HepG2 (cell line): ENCODE measurements at regions not wholly inside any gene's neighbourhood (a gene's known extent, or its start where the extent isn't known, plus 50 kb on each side); places are given as distances from the start of the nearest gene placed in this dataset.

Experiments used
- ATAC-seq: fragments of 200-7000 bp; cut with Tn5 transposase; 3 replicates; pipeline ENCODE4 v1.9.1; 2020; ENCODE audit warnings: mild to moderate bottlenecking, moderate library complexity
- BruUV-seq: library from RNA; stranded (reverse); fragments of 400-500 nt; replicated peaks from 2 replicates; lab custom pipeline; 2021; lab: Mats Ljungman, UMichigan
- CTCF ChIA-PET: fragments of 300-600 bp; formaldehyde crosslinking; extraction: SDS; loops from one replicate; lab custom pipeline; 2021; ENCODE audit warnings: low total read pairs, inconsistent platforms, low intra/inter-chr PET ratio; lab: Yijun Ruan, JAX
- POLR2A ChIA-PET: fragments of 350-600 bp; sonication (Branson Sonifier 250); formaldehyde crosslinking; loops from one replicate; lab custom pipeline; 2020; ENCODE audit warnings: antibody characterized with exemption, inconsistent platforms; lab: Yijun Ruan, JAX
- DNase-seq: peaks from one replicate; pipeline ENCODE4 v3.0.0-alpha.2; 2015; ENCODE audit warnings: low spot score
- FAIRE-seq: peaks from 3 replicates; lab custom pipeline; 2011; peaks lifted over from hg19 to GRCh38; lab: Jason Lieb, UNC
- H2AFZ ChIP-seq: one replicate; pipeline ENCODE4 v1.6.1; 2011; ENCODE audit warnings: low read length, inconsistent platforms
- H3K27ac ChIP-seq: fragments of 300-600 bp; 3 replicates; pipeline ENCODE4 v1.8.0; 2011; ENCODE audit warnings: mixed run types, mild to moderate bottlenecking, mixed read lengths, low read length, inconsistent platforms; ENCODE audit not compliant: insufficient read depth; ENCODE audit errors: extremely low read length
- H3K27me3 ChIP-seq, 2 experiments: fragments of 200-600 bp in 1 of 2; 2 replicates in 1 of 2; 3 replicates in 1 of 2; pipeline versions ENCODE4 v1.6.0 to v1.8.0; 2011; ENCODE audit warnings: low read length in 2 of 2, mild to moderate bottlenecking in 2 of 2, moderate library complexity in 2 of 2, inconsistent platforms in 1 of 2; ENCODE audit not compliant: insufficient read depth in 2 of 2, control insufficient read depth in 1 of 2
- H3K36me3 ChIP-seq, 2 experiments: fragments of 200-600 bp in 1 of 2; replicated peaks in 1 of 2; 2 replicates in 1 of 2; 3 replicates in 1 of 2; pipeline versions ENCODE4 v1.5.1 to v1.8.0; 2011; ENCODE audit warnings: low read length in 2 of 2, inconsistent platforms in 1 of 2; ENCODE audit not compliant: insufficient read depth in 2 of 2, control insufficient read depth in 1 of 2
- H3K4me1 ChIP-seq: 2 replicates; pipeline ENCODE4 v1.5.1; 2012; ENCODE audit warnings: low read length, inconsistent platforms; ENCODE audit not compliant: insufficient read depth
- H3K4me2 ChIP-seq: 2 replicates; pipeline ENCODE4 v1.6.0; 2011; ENCODE audit warnings: low read depth, low read length, inconsistent platforms
- H3K4me3 ChIP-seq, 3 experiments: fragments of 200-600 bp in 1 of 3; sonication (generic), shearing (Covaris generic) in 1 of 3; replicated peaks in 1 of 3; 2 replicates each; pipeline ENCODE4 v1.5.1; 2011 to 2016; ENCODE audit warnings: low read length in 3 of 3, inconsistent platforms in 2 of 3, low read depth in 2 of 3, mild to moderate bottlenecking in 2 of 3, control low read depth in 1 of 3, mixed read lengths in 1 of 3; ENCODE audit not compliant: insufficient read depth in 1 of 3
- H3K79me2 ChIP-seq: one replicate; pipeline ENCODE4 v1.6.1; 2011; ENCODE audit warnings: low read length, inconsistent platforms; ENCODE audit not compliant: insufficient read depth
- H3K9ac ChIP-seq: 2 replicates; pipeline ENCODE4 v1.6.0; 2011; ENCODE audit warnings: mild to moderate bottlenecking, low read depth, low read length, inconsistent platforms; ENCODE audit not compliant: insufficient read depth
- H3K9me3 ChIP-seq: 2 replicates; pipeline ENCODE4 v1.5.1; 2012; ENCODE audit warnings: mild to moderate bottlenecking, low read length
- H4K20me1 ChIP-seq: 2 replicates; pipeline ENCODE4 v1.6.0; 2011; ENCODE audit warnings: inconsistent platforms, mild to moderate bottlenecking, low read length, moderate library complexity; ENCODE audit not compliant: insufficient read depth
- FOXO1 ChIP-seq: sonication (generic); formaldehyde crosslinking; IDR thresholded peaks from 2 replicates; pipeline ENCODE4 v1.4.0; 2020; ENCODE audit warnings: missing genetic modification reagents
- HMGA1 ChIP-seq: sonication (generic); formaldehyde crosslinking; conservative IDR thresholded peaks from 2 replicates; pipeline ENCODE4 v1.4.0; 2020; ENCODE audit warnings: missing genetic modification reagents
- SNAPC4 ChIP-seq: sonication (generic); formaldehyde crosslinking; IDR thresholded peaks from 2 replicates; pipeline ENCODE4 v1.4.0; 2020; ENCODE audit warnings: mild to moderate bottlenecking, missing genetic modification reagents
- TGIF2 ChIP-seq: IDR thresholded peaks from 2 replicates; pipeline ENCODE4 v1.6.1; 2016; ENCODE audit warnings: control low read depth, missing compliant biosample characterization
- ZBTB49 ChIP-seq: sonication (generic); formaldehyde crosslinking; IDR thresholded peaks from 2 replicates; pipeline ENCODE4 v1.4.0; 2020; ENCODE audit warnings: missing genetic modification reagents, borderline replicate concordance
- ZNF256 ChIP-seq: sonication (generic); formaldehyde crosslinking; conservative IDR thresholded peaks from 2 replicates; pipeline ENCODE4 v1.4.0; 2020; ENCODE audit warnings: missing genetic modification reagents
- ZNF570 ChIP-seq: sonication (generic); formaldehyde crosslinking; IDR thresholded peaks from 2 replicates; pipeline ENCODE4 v1.4.0; 2020; ENCODE audit warnings: mild to moderate bottlenecking, missing genetic modification reagents, borderline replicate concordance
- ZNF687 ChIP-seq: sonication (generic); formaldehyde crosslinking; IDR thresholded peaks from 2 replicates; pipeline ENCODE4 v1.5.1; 2020; ENCODE audit warnings: mild to moderate bottlenecking, missing genetic modification reagents, moderate library complexity
- WGBS: methylation state at CpG from one replicate; pipeline ENCODE4 v1.1.6; 2017; ENCODE audit warnings: low lambda C conversion rate; 5-methylcytosine and 5-hydroxymethylcytosine counted together
- in situ Hi-C: cut with HindIII; loops from 2 replicates; pipeline ENCODE4 v1.10.0; 2017; ENCODE audit warnings: low pct_unique_long_range_greater_than_20kb; ENCODE audit not compliant: extremely low pct_ligation_motif_present
- intact Hi-C: fragments of 100-400 bp; cut with micrococcal nuclease; formaldehyde crosslinking; loops from one replicate; pipeline ENCODE4 v1.10.0; 2022; ENCODE audit not compliant: unreplicated experiment
- TF ChIP-seq, protein P1 (sequence below): sonication (generic); formaldehyde crosslinking; IDR thresholded peaks from 2 replicates; pipeline ENCODE4 v1.4.0; 2020; ENCODE audit warnings: missing genetic modification reagents, borderline replicate concordance

DNA sequence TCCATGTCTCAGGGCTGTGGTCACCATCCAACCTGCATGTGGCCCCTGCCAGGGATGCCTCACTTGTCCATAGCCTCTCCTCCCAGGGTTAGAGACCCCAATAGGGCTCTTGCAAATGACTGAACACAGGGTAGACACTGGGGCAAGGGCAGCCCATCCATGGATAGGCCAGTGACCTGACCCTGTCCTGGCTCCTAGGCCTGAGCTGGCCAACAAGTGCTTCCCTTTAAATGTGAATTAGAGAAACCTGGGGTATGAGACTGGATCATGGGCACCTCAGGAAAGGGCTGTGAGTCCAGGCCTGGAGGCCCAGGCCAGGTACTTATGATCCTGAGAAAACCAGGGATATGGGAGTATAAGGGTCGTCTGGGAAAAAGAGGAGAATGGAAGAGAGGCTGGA, 64.5 kb downstream of the COPS8 start:
- Histone ChIP-seq H2AFZ (no peak overlapping the region), H3K4me1 (no peaks in the 10 kb centered on the region), H3K4me3 (no peak overlapping the region), H4K20me1 (no peaks in the 10 kb centered on the region), H3K27ac (no peak overlapping the region), H3K79me2 (no peaks in the 10 kb centered on the region), H3K4me2 (no peak overlapping the region), H3K9me3 (peaks cover 26% of the 10 kb centered on the region), H3K36me3 (no peaks in the 10 kb centered on the region), H3K9ac (no peak overlapping the region), H3K27me3 (peaks cover 0 to 7% of the 10 kb centered on the region in 2 experiments; a peak in 1 of 5 replicates)
- ChIA-PET CTCF (no interaction called here), POLR2A (no interaction called here)
- 3% methylated on average over 1 of the region's 1 CpG for WGBS
- intact Hi-C loops (no loop called here), in situ Hi-C loops (loop anchor here (10.0 kb wide), 2 partner anchors 175 to 265 kb away; partner anchors contain the start of gene COL6A3)
- DNase-seq (no peak), ATAC-seq (no peak), FAIRE-seq (no peak)
- no TSS peak for BruUV-seq
- TF ChIP-seq HMGA1 (CRISPR knock-in tag) (no peak), FOXO1 (CRISPR knock-in tag) (no peak), ZNF687 (CRISPR knock-in tag) (no peak), ZNF570 (no peak), SNAPC4 (no peak), ZBTB49 (CRISPR knock-in tag) (no peak), TGIF2 (CRISPR knock-in tag) (no peak), ZNF256 (CRISPR knock-in tag) (no peak)
- TF ChIP-seq, protein P1, sequence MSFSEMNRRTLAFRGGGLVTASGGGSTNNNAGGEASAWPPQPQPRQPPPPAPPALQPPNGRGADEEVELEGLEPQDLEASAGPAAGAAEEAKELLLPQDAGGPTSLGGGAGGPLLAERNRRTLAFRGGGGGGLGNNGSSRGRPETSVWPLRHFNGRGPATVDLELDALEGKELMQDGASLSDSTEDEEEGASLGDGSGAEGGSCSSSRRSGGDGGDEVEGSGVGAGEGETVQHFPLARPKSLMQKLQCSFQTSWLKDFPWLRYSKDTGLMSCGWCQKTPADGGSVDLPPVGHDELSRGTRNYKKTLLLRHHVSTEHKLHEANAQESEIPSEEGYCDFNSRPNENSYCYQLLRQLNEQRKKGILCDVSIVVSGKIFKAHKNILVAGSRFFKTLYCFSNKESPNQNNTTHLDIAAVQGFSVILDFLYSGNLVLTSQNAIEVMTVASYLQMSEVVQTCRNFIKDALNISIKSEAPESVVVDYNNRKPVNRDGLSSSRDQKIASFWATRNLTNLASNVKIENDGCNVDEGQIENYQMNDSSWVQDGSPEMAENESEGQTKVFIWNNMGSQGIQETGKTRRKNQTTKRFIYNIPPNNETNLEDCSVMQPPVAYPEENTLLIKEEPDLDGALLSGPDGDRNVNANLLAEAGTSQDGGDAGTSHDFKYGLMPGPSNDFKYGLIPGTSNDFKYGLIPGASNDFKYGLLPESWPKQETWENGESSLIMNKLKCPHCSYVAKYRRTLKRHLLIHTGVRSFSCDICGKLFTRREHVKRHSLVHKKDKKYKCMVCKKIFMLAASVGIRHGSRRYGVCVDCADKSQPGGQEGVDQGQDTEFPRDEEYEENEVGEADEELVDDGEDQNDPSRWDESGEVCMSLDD (CRISPR knock-in tag), result no peak
